ENCODE measurements at regions not wholly inside any gene's neighbourhood (a gene's known extent, or its start where the extent isn't known, plus 50 kb on each side); places are given as distances from the start of the nearest gene placed in this dataset.
A peak's percentile ranks its signal among the peaks of the same experiment; 100 is the strongest.

GRCh38 chr2:16071865-16072637 is 131.7 kb downstream of the MYCN start:
- whole genome bisulfite sequencing, 2 donors: 92 to 94% methylated on average over 12 to 13 of the region's 13 CpGs
- no peaks in the 10 kb centered on the region for H3K36me3 ChIP-seq (ENCODE audit: low read depth, missing control alignments)
- H3K27me3 ChIP-seq: no peaks in the 10 kb centered on the region
- DNase-seq: no peak
- H3K4me3 ChIP-seq: no peak overlapping the region
- peaks cover 21% of the 10 kb centered on the region for H3K4me1 ChIP-seq
- no peaks in the 10 kb centered on the region for H3K9me3 ChIP-seq
- H3K27ac ChIP-seq: peak overlapping the region in 1 of 2 donors; percentile 61
- no peak for TF ChIP-seq CTCF (IDR thresholded peaks at IDR 0.05)
- TF ChIP-seq POLR2A (IDR thresholded peaks at IDR 0.05): no peak
- intact Hi-C loops (cut with DNase I; ENCODE audit: low total_unique reads): no loop called here

- no peaks in the 10 kb centered on the region for H3K36me3 ChIP-seq (ENCODE audit: low read depth, missing control alignments)
- intact Hi-C loops (cut with DNase I; ENCODE audit: low total_unique reads): no loop called here
- no peak for DNase-seq
- 84 to 89% methylated on average over 14 of the region's 14 CpGs for WGBS, 2 donors
- H3K9me3 ChIP-seq: no peaks in the 10 kb centered on the region
- no peak for TF ChIP-seq CTCF (IDR thresholded peaks at IDR 0.05)
- no peaks in the 10 kb centered on the region for H3K27me3 ChIP-seq
- peaks cover 21% of the 10 kb centered on the region for H3K4me1 ChIP-seq
- H3K4me3 ChIP-seq: no peak overlapping the region
- peak overlapping the region; percentile 61 to 69 for H3K27ac ChIP-seq
Measured at GRCh38 chr2:16071039-16071864, 130.9 kb downstream of the MYCN start.

GRCh38 chr2:16070648-16070971 is 130.3 kb downstream of the MYCN start:
- TF ChIP-seq POLR2A (IDR thresholded peaks at IDR 0.05): no peak
- no peak for TF ChIP-seq CTCF (IDR thresholded peaks at IDR 0.05)
- peak overlapping the region; percentile 61 to 69 for H3K27ac ChIP-seq

GRCh38 chr2:16069933-16070647 is 129.7 kb downstream of the MYCN start:
- intact Hi-C loops (cut with DNase I; ENCODE audit: low total_unique reads): no loop called here
- Histone ChIP-seq H3K36me3 (ENCODE audit: low read depth, missing control alignments) (no peaks in the 10 kb centered on the region), H3K4me1 (peaks cover 21% of the 10 kb centered on the region), H3K9me3 (no peaks in the 10 kb centered on the region), H3K4me3 (no peak overlapping the region), H3K27me3 (no peaks in the 10 kb centered on the region), H3K27ac (peak overlapping the region; percentile 61 to 69)
- peak; percentile 76 for DNase-seq
- TF ChIP-seq CTCF (IDR thresholded peaks at IDR 0.05) (no peak), POLR2A (IDR thresholded peaks at IDR 0.05) (no peak)
- WGBS, 2 donors: 31 to 56% methylated on average over 12 to 19 of the region's 19 CpGs

More at GRCh38 chr2:16070648-16070971, 130.3 kb downstream of the MYCN start:
- H3K27me3 ChIP-seq: no peaks in the 10 kb centered on the region
- DNase-seq: no peak
- 52 to 60% methylated on average over 5 to 6 of the region's 6 CpGs for WGBS, 2 donors
- H3K4me1 ChIP-seq: peaks cover 21% of the 10 kb centered on the region
- intact Hi-C loops (cut with DNase I; ENCODE audit: low total_unique reads): no loop called here
- no peaks in the 10 kb centered on the region for H3K36me3 ChIP-seq (ENCODE audit: low read depth, missing control alignments)
- H3K9me3 ChIP-seq: no peaks in the 10 kb centered on the region
- no peak overlapping the region for H3K4me3 ChIP-seq
